ENCODE measurements at regions not wholly inside any gene's neighbourhood (a gene's known extent, or its start where the extent isn't known, plus 50 kb on each side); places are given as distances from the start of the nearest gene placed in this dataset.

DNA sequence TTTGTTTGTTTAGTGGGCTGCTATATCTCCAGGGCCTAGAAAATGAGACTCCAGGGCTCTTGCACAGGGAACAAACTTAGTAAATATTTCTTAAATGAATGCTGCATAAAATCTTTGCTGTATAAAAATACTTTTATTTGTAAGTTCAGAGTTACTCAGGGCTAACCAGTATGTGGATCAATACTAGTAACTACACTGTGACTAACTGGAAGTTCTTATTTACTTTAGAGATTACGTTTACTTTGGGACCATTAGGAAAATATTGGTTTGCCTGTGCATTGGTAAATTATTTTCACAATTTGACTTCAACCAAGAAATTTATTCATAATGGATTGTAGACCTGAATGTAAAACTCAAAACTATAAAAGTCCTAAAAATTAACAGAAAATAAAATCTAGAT, 575.5 kb downstream of the RNF144A start:
- TF ChIP-seq CTCF (IDR thresholded peaks at IDR 0.05; ENCODE audit: low read depth, low read length) = no peak
- no peak overlapping the region for H3K4me3 ChIP-seq (ENCODE audit: low read depth, low read length)

DNA sequence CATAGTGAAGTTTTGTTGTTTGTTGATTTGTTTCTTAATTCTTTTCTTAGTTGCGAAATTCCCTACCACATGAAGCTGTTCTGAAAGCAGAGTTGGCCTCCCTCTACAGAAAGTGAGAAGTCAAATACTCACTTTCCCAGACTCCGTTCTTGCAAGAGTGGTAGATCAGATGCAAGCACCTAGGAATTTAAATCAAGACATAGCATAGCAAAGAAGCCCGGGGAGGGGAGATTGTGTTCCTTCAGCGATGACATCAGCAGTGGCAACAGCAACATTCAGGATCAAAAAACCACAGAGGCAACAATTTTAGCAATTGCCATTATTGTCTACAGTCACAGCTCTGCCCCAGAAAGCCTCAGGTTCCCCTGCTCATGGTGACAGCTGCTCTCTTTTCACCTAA, 580.0 kb downstream of the RNF144A start:
- no peak overlapping the region for H3K4me3 ChIP-seq (ENCODE audit: low read depth, low read length)
- no peak for TF ChIP-seq CTCF (IDR thresholded peaks at IDR 0.05; ENCODE audit: low read depth, low read length)

GRCh38 chr2:7499018-7499417, 581.8 kb downstream of the RNF144A start:
- no peak for TF ChIP-seq CTCF (IDR thresholded peaks at IDR 0.05; ENCODE audit: low read depth, low read length)

DNA sequence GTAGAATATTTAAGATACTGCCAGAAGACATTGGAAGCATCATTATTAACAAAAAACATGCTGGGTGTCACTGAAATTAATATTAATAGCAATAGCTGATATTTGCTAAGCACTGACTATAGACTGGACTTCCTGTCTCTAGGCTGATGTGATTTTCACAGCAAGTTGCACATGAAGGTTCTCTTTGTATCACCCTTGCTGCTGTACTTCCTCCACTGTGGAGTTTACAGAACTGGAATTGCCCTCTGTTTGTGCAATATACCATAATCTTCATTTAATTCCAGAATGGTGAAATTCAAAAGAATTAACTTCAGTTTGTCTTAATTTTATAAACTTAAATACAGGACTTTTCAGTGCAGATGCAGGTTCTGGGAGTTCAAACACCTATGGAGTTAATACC, 585.1 kb downstream of the RNF144A start:
- TF ChIP-seq CTCF (IDR thresholded peaks at IDR 0.05; ENCODE audit: low read depth, low read length) = no peak
- no peak overlapping the region for H3K4me3 ChIP-seq (ENCODE audit: low read depth, low read length)

More at GRCh38 chr2:7499018-7499417, 581.8 kb downstream of the RNF144A start:
- no peak overlapping the region for H3K4me3 ChIP-seq (ENCODE audit: low read depth, low read length)

- no peak for TF ChIP-seq CTCF (IDR thresholded peaks at IDR 0.05; ENCODE audit: low read depth, low read length)
- no peak overlapping the region for H3K4me3 ChIP-seq (ENCODE audit: low read depth, low read length)
Measured at GRCh38 chr2:7508296-7508943, 591.2 kb downstream of the RNF144A start.

- TF ChIP-seq CTCF (IDR thresholded peaks at IDR 0.05; ENCODE audit: low read depth, low read length) = no peak
Measured at GRCh38 chr2:7510353-7510752, 593.1 kb downstream of the RNF144A start.

GRCh38 chr2:7513834-7514233, 596.6 kb downstream of the RNF144A start:
- no peak for TF ChIP-seq CTCF (IDR thresholded peaks at IDR 0.05; ENCODE audit: low read depth, low read length)
- H3K4me3 ChIP-seq (ENCODE audit: low read depth, low read length) = no peak overlapping the region

More at GRCh38 chr2:7510353-7510752, 593.1 kb downstream of the RNF144A start:
- no peak overlapping the region for H3K4me3 ChIP-seq (ENCODE audit: low read depth, low read length)
